ENCODE measurements at regions not wholly inside any gene's neighbourhood (a gene's known extent, or its start where the extent isn't known, plus 50 kb on each side); places are given as distances from the start of the nearest gene placed in this dataset.

GRCh38 chr16:7775072-7775488, 442.4 kb downstream of the RBFOX1 start:
- TF ChIP-seq SP2 (tag by site-specific recombination; IDR thresholded peaks at IDR 0.05) (no peak), CTCF (tag by site-specific recombination; IDR thresholded peaks at IDR 0.05) (no peak), YY1 (tag by site-specific recombination; IDR thresholded peaks at IDR 0.05) (no peak), ZNF416 (tag by site-specific recombination; IDR thresholded peaks at IDR 0.05) (no peak), ZNF449 (tag by site-specific recombination; IDR thresholded peaks at IDR 0.05) (no peak), REST (tag by site-specific recombination; IDR thresholded peaks at IDR 0.05) (no peak), ZNF24 (tag by site-specific recombination; IDR thresholded peaks at IDR 0.05) (no peak), ZNF776 (tag by site-specific recombination; IDR thresholded peaks at IDR 0.05; ENCODE audit: borderline replicate concordance) (no peak), ZNF629 (tag by site-specific recombination; IDR thresholded peaks at IDR 0.05) (no peak), ZNF394 (tag by site-specific recombination; IDR thresholded peaks at IDR 0.05; ENCODE audit: borderline replicate concordance) (no peak), ZNF140 (tag by site-specific recombination; IDR thresholded peaks at IDR 0.05) (no peak), TSHZ1 (tag by site-specific recombination; IDR thresholded peaks at IDR 0.05; ENCODE audit: borderline replicate concordance) (no peak), GLI4 (tag by site-specific recombination; IDR thresholded peaks at IDR 0.05) (no peak), ZNF133 (tag by site-specific recombination; IDR thresholded peaks at IDR 0.05) (no peak)
